VCaP (cell line): ENCODE measurements at regions not wholly inside any gene's neighbourhood (a gene's known extent, or its start where the extent isn't known, plus 50 kb on each side); places are given as distances from the start of the nearest gene placed in this dataset.
"Not testable (repeated sequence)": the region's sequence is repeated elsewhere in the genome, so short reads cannot be mapped to it uniquely, and the experiment has no call there.

ENCODE experiments used
- H3K27ac ChIP-seq: fragments of 450-650 bp; 2 replicates; pipeline ENCODE4 v1.5.1; 2017
- TF ChIP-seq, protein P1 (sequence below): fragments of 450-650 bp; conservative IDR thresholded peaks from 2 replicates; pipeline ENCODE4 v1.5.1; 2017; ENCODE audit warnings: mild to moderate bottlenecking, moderate library complexity

DNA sequence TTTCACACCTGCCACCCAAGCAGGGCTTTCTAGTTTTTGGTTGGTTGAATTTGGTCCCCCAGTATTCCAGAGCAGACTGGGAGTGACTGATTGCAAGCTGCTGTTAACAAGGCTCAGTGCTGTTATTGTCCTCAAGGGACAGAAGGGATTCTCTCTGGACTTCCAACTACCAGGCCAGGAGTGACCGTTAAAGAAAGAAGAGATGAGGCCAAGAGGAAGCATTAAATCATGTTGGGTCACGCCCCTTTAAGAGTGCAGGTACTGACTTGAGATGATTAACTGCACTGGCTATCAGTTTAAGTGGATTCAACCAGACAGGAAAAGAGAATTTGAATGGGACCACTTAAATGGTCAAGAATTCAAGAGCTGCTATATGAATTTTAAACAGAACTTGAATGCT is 220.8 kb upstream of the PCSK5 start:
- TF ChIP-seq, protein P1, sequence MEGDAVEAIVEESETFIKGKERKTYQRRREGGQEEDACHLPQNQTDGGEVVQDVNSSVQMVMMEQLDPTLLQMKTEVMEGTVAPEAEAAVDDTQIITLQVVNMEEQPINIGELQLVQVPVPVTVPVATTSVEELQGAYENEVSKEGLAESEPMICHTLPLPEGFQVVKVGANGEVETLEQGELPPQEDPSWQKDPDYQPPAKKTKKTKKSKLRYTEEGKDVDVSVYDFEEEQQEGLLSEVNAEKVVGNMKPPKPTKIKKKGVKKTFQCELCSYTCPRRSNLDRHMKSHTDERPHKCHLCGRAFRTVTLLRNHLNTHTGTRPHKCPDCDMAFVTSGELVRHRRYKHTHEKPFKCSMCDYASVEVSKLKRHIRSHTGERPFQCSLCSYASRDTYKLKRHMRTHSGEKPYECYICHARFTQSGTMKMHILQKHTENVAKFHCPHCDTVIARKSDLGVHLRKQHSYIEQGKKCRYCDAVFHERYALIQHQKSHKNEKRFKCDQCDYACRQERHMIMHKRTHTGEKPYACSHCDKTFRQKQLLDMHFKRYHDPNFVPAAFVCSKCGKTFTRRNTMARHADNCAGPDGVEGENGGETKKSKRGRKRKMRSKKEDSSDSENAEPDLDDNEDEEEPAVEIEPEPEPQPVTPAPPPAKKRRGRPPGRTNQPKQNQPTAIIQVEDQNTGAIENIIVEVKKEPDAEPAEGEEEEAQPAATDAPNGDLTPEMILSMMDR = no peak
- H3K27ac ChIP-seq = no peak overlapping the region

DNA sequence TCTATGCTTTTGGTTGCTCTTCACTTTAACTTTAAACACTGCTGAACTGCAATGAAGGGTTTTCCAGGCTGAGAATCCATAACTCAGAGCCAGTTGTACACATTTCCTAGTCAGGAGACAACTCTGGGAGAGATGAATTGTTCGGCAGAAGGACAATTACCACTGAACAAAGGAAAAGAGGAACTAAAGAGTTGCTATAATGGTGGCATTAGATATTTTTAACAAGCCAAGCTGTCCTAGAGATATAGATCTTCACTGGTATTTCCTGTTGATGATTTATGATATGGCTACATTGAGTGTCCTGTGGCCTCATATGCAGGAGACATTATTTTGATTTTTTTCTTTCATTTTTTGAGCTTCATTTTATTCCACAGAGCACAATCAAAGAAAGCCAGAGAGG is 219.1 kb upstream of the PCSK5 start:
- no peak overlapping the region for H3K27ac ChIP-seq
- TF ChIP-seq, protein P1 = no peak

DNA sequence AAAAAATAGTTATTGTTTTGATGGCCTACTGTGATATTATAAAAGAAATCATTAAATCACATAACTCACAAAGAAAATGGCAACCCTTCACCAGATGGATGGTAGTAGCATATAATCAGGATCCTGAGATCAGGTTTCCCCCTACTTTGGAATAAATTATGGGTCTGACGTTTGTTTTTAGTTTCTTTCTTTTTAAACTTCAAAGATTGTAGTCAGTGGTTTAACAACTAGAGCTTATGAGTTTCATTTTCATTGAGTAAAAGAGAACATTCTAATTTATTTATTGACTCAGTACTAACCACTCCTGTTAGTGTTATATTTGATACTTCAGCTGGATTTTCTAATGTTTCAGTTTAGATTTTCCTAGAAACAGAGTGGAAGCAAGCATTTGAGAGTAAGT is 218.0 kb upstream of the PCSK5 start:
- no peak overlapping the region for H3K27ac ChIP-seq
- TF ChIP-seq, protein P1 = no peak

DNA sequence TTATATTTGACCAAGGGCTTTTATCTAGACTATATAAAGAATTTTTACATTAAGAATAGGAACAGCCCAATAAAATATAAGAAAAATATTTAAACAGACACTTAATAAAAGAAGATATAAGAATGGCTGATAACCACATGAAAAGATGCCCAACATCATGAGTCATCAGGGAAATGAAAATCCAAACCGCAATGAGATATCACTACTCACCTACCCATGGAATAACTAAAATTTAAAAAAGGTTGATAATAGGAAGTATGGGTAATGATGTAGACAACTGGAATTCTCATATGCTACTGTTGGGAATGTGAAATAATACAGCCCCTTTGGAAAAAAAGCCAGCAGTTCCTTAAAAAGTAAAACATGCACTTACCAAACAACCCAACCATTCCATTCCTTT is 206.9 kb upstream of the PCSK5 start:
- TF ChIP-seq, protein P1 = no peak
- no peak overlapping the region for H3K27ac ChIP-seq

DNA sequence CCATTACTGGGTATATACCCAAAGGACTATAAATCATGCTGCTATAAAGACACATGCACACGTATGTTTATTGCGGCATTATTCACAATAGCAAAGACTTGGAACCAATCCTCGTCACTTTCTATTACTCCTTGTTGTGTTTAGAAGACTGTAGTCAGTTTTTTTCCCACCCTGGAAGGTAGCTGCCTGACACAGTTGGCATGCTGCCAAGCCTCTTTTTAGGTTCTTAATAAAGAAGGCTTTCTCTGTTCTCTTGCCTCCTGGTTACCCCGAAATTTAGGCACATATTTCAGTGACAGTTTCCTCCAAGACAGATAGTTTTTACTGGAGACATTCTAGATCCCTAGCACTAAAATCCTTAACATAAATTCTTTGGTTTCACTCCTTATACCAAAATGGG is 205.4 kb upstream of the PCSK5 start:
- TF ChIP-seq, protein P1 = no peak
- no peak overlapping the region for H3K27ac ChIP-seq

DNA sequence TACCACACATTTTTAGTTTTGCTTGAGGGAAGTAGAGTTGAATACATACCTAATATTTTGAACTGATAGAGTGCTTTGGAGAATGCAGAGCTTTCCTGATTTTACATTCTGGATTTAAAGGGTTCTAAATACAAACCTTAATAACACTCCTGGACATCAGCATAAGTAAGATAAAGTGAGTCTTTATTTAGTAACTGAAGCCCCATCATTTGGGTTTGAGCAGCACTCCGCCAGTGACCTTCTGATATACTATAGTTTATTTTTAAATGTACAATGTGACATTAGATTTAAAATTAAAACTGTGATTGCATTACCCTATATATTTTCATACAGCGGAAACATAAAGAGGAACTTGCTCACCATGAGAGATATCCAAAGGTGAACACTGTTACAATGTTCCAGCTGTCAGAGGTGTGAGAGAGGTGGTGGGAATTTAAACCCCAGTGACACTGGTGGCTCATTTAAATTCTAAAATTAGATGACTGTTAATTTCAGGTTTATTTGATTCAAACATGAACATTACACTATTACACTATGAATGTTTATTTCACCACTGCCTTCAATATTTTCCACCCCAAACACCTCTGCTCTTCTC is 203.0 kb upstream of the PCSK5 start:
- TF ChIP-seq, protein P1 = no peak
- no peak overlapping the region for H3K27ac ChIP-seq

DNA sequence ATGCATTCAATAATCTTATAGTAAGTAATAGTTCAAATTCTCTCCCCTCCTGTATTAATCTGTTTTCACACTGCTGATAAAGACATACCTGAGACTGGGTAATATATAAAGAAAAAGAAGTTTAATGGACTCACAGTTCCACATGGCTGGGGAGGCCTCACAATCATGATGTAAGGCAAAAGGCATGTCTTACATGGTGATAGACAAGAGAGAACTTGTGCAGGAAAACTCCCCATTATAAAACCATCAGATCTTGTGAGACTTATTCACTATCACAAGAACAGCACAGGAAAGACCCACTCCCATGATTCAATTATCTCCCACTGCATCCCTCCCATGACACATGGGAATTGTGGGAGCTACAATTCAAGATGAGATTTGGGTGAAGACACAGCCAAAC is 199.9 kb upstream of the PCSK5 start:
- not testable (repeated sequence) for H3K27ac ChIP-seq

DNA sequence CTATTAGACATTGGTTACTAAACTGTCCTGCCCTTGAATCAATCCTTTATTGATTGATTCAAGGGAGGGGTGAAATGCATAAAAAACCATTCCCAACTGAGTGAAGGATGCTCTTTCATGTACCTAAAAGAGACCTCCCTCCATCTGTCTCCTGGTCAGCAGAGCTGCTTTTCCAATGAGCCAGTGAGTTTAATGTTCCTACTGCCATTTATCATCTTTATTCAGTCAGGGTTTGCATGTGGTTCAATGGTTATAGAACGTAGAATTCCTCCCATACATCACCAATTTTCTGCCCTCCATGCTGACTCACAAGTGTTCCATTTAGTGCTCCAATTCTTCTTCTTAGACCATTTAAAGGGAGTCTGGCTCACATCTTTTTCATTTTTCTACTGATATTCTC is 199.1 kb upstream of the PCSK5 start:
- TF ChIP-seq, protein P1 = no peak
- H3K27ac ChIP-seq = no peak overlapping the region
